ENCODE measurements at regions not wholly inside any gene's neighbourhood (a gene's known extent, or its start where the extent isn't known, plus 50 kb on each side); places are given as distances from the start of the nearest gene placed in this dataset.

DNA sequence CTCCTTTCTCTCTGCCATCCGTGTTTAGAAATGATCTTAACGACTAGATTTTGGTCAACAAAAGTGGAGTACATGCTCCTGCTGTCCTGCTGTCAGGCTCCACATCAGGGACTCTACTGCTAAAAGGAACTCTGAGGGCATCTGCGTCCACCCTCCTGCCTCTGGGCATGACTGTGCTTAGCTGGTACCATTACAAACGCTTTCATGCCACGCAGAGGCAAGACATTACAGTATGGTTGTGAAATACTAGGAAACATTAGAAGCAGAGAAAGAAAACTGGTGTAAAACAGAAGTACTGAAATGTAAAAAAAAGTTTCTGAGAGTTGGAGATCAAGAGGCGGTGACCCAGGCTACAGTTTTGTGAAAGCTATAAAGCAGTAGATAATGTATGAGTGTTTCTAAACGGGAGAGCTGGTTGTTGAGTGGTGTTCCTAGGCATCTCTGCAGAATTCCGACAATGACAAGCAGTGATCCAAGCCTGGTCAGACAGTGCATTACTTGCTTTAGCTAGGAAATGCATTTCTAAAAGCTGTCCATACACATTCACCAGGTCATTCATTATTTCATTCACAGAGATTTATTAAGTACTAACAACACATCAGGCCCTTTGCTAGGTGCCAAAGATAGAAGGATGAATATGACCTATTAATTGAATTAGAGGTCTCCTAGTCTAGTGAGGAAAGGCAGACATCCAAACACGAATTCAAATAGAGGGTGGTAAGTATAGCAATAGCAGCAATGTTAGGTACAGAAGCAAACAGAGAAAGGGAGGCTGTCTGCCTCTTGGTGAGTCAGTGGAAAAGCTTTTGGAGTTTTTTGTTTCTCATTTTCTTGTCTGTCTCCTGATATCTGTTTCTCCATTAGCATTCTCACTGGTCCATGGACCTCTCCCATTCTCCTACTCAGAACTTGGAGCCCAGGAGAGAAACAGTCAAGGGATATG is 401.9 kb downstream of the LMO4 start:
- no peak overlapping the region for H3K4me3 ChIP-seq (ENCODE audit: low read length)
- H3K9ac ChIP-seq (ENCODE audit: extremely low read depth, low read length, poor library complexity, severe bottlenecking): no peak overlapping the region
- H3K4me3 Mint-ChIP-seq: no peak overlapping the region
- H3K36me3 ChIP-seq (ENCODE audit: control insufficient read depth, insufficient read depth, low read length): no peaks in the 10 kb centered on the region
- no peaks in the 10 kb centered on the region for H3K9me3 Mint-ChIP-seq
- no peak for DNase-seq
- no peak overlapping the region for H3K27ac ChIP-seq (ENCODE audit: low read depth, low read length)
- peaks cover 3% of the 10 kb centered on the region for H3K4me1 Mint-ChIP-seq
- WGBS, 2 experiments (ENCODE audit: insufficient coverage in 1 of 2, insufficient read length in 1 of 2): 87 to 96% methylated on average over 9 of the region's 9 CpGs
- peaks cover 5% of the 10 kb centered on the region for H3K27me3 Mint-ChIP-seq (ENCODE audit: insufficient read depth)
- no peaks in the 10 kb centered on the region for H3K4me1 ChIP-seq (ENCODE audit: control insufficient read depth, insufficient read depth, low read length)
- H3K27me3 ChIP-seq (ENCODE audit: control insufficient read depth, insufficient read depth, low read length, poor library complexity, severe bottlenecking): peaks cover 3% of the 10 kb centered on the region
- H3K9me3 ChIP-seq (ENCODE audit: control insufficient read depth, low read length): no peaks in the 10 kb centered on the region
- TF ChIP-seq, protein P1, sequence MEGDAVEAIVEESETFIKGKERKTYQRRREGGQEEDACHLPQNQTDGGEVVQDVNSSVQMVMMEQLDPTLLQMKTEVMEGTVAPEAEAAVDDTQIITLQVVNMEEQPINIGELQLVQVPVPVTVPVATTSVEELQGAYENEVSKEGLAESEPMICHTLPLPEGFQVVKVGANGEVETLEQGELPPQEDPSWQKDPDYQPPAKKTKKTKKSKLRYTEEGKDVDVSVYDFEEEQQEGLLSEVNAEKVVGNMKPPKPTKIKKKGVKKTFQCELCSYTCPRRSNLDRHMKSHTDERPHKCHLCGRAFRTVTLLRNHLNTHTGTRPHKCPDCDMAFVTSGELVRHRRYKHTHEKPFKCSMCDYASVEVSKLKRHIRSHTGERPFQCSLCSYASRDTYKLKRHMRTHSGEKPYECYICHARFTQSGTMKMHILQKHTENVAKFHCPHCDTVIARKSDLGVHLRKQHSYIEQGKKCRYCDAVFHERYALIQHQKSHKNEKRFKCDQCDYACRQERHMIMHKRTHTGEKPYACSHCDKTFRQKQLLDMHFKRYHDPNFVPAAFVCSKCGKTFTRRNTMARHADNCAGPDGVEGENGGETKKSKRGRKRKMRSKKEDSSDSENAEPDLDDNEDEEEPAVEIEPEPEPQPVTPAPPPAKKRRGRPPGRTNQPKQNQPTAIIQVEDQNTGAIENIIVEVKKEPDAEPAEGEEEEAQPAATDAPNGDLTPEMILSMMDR (conservative IDR thresholded peaks at IDR 0.05): no peak
- no peak overlapping the region for H3K27ac Mint-ChIP-seq
- no peaks in the 10 kb centered on the region for H3K36me3 Mint-ChIP-seq (ENCODE audit: low read depth)

DNA sequence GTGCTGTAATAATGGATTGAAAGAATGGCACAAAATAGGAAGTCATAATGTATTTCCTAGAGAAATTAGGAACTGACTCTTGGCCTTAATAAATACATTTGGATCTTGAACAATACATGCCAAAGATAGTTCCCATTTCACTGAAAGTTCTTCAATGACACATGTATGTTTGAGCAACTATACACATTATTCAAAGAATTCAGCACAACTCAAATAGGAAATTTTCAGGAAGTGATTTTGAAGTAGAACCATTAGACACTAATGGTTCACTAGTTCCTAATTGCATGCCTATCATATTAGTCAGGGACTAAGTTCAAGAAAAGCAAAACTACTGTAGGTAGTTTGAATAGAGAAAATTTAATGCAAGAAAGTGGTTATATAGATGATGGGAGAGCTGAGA is 404.7 kb downstream of the LMO4 start:
- Mint-ChIP-seq H3K4me3 (no peak overlapping the region), H3K27ac (no peak overlapping the region), H3K9me3 (no peaks in the 10 kb centered on the region), H3K36me3 (ENCODE audit: low read depth) (no peaks in the 10 kb centered on the region), H3K4me1 (peaks cover 13% of the 10 kb centered on the region), H3K27me3 (ENCODE audit: insufficient read depth) (peaks cover 5% of the 10 kb centered on the region)
- peaks cover 3% of the 10 kb centered on the region for H3K27me3 ChIP-seq (ENCODE audit: control insufficient read depth, insufficient read depth, low read length, poor library complexity, severe bottlenecking)
- no peak overlapping the region for H3K9ac ChIP-seq (ENCODE audit: extremely low read depth, low read length, poor library complexity, severe bottlenecking)
- TF ChIP-seq, protein P1 (conservative IDR thresholded peaks at IDR 0.05): no peak
- H3K27ac ChIP-seq (ENCODE audit: low read depth, low read length): no peak overlapping the region
- DNase-seq: no peak
- H3K9me3 ChIP-seq (ENCODE audit: control insufficient read depth, low read length): no peaks in the 10 kb centered on the region
- no peak overlapping the region for H3K4me3 ChIP-seq (ENCODE audit: low read length)
- H3K36me3 ChIP-seq (ENCODE audit: control insufficient read depth, insufficient read depth, low read length): no peaks in the 10 kb centered on the region
- no peaks in the 10 kb centered on the region for H3K4me1 ChIP-seq (ENCODE audit: control insufficient read depth, insufficient read depth, low read length)

DNA sequence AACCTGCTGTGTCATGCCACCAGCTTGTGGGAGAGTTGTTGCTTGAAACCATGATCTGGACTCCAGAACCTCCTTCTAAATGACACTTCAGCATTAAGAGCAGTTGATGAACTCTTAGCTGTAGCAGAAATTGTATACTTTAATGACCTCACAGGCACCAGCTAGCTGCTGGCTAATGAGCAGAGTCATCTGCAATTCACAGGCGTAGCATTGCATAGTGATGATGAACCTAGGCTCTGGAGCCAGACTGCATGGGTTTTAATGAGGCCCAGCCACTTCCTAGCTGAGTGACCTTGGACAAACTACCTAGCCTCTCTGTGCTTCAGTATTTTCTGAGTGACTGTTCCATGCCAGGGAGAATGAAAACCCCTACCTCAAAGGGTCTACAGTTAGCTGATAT is 407.1 kb downstream of the LMO4 start:
- Mint-ChIP-seq H3K4me3 (no peak overlapping the region), H3K27me3 (ENCODE audit: insufficient read depth) (peaks cover 1% of the 10 kb centered on the region), H3K36me3 (ENCODE audit: low read depth) (no peaks in the 10 kb centered on the region), H3K9me3 (no peaks in the 10 kb centered on the region), H3K4me1 (peaks cover 13% of the 10 kb centered on the region), H3K27ac (no peak overlapping the region)
- Histone ChIP-seq H3K27me3 (ENCODE audit: control insufficient read depth, insufficient read depth, low read length, poor library complexity, severe bottlenecking) (peaks cover 3% of the 10 kb centered on the region), H3K36me3 (ENCODE audit: control insufficient read depth, insufficient read depth, low read length) (no peaks in the 10 kb centered on the region), H3K27ac (ENCODE audit: low read depth, low read length) (no peak overlapping the region), H3K9me3 (ENCODE audit: control insufficient read depth, low read length) (no peaks in the 10 kb centered on the region), H3K9ac (ENCODE audit: extremely low read depth, low read length, poor library complexity, severe bottlenecking) (no peak overlapping the region), H3K4me3 (ENCODE audit: low read length) (no peak overlapping the region), H3K4me1 (ENCODE audit: control insufficient read depth, insufficient read depth, low read length) (no peaks in the 10 kb centered on the region)
- TF ChIP-seq, protein P1 (conservative IDR thresholded peaks at IDR 0.05): no peak
- 86 to 96% methylated on average over 1 of the region's 1 CpG for WGBS, 2 experiments (ENCODE audit: insufficient coverage in 1 of 2, insufficient read length in 1 of 2)
- no peak for DNase-seq
